ENCODE measurements at regions not wholly inside any gene's neighbourhood (a gene's known extent, or its start where the extent isn't known, plus 50 kb on each side); places are given as distances from the start of the nearest gene placed in this dataset.

DNA sequence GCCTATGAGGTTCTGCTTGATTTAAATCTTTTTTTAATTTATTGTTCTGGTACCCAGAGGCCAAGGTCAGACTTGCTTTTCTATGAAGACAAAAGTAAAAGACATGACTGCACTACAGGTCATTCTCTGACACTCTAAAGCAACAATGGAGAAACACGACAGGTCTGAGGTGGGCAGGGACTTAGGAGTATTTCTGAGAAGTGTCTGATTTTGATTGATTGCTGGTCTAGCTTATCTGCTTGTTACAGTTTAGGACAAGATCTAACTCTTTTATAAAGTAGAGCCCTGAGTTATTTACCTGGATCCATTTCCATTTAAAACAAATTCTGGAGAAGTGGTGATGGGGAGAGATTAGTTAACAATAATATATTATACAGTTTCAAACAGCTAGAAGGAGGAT is 115.2 kb upstream of the STT3B start:
- no peak overlapping the region for H3K4me3 ChIP-seq (ENCODE audit: control insufficient read depth, low read depth, low read length)
- no peak for DNase-seq (ENCODE audit: low read depth)
- TF ChIP-seq, protein P1, sequence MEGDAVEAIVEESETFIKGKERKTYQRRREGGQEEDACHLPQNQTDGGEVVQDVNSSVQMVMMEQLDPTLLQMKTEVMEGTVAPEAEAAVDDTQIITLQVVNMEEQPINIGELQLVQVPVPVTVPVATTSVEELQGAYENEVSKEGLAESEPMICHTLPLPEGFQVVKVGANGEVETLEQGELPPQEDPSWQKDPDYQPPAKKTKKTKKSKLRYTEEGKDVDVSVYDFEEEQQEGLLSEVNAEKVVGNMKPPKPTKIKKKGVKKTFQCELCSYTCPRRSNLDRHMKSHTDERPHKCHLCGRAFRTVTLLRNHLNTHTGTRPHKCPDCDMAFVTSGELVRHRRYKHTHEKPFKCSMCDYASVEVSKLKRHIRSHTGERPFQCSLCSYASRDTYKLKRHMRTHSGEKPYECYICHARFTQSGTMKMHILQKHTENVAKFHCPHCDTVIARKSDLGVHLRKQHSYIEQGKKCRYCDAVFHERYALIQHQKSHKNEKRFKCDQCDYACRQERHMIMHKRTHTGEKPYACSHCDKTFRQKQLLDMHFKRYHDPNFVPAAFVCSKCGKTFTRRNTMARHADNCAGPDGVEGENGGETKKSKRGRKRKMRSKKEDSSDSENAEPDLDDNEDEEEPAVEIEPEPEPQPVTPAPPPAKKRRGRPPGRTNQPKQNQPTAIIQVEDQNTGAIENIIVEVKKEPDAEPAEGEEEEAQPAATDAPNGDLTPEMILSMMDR (IDR thresholded peaks at IDR 0.05; ENCODE audit: control insufficient read depth, insufficient read depth, low read depth, low read length, missing control alignments), result no peak

DNA sequence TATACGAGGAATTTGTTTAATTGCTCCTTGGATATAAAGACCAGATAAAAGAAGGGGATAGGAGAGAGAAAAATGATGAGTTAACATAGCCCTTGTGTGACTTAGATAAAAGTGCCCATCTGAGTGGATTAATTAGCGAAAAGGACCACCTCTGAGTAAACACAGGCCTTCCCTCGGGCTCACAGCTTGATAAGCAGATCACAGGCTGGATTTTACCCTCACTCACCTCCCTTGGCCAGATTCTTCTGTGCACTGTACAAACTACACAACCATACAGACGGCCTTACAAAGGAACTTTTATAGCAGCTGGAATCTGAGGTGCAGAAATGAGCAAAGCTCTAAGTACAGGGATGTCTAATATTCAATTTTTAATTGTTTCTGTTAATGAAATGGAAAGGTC is 112.4 kb upstream of the STT3B start:
- TF ChIP-seq, protein P1 (IDR thresholded peaks at IDR 0.05; ENCODE audit: control insufficient read depth, insufficient read depth, low read depth, low read length, missing control alignments), result no peak
- DNase-seq (ENCODE audit: low read depth), result no peak
- H3K4me3 ChIP-seq (ENCODE audit: control insufficient read depth, low read depth, low read length), result no peak overlapping the region

DNA sequence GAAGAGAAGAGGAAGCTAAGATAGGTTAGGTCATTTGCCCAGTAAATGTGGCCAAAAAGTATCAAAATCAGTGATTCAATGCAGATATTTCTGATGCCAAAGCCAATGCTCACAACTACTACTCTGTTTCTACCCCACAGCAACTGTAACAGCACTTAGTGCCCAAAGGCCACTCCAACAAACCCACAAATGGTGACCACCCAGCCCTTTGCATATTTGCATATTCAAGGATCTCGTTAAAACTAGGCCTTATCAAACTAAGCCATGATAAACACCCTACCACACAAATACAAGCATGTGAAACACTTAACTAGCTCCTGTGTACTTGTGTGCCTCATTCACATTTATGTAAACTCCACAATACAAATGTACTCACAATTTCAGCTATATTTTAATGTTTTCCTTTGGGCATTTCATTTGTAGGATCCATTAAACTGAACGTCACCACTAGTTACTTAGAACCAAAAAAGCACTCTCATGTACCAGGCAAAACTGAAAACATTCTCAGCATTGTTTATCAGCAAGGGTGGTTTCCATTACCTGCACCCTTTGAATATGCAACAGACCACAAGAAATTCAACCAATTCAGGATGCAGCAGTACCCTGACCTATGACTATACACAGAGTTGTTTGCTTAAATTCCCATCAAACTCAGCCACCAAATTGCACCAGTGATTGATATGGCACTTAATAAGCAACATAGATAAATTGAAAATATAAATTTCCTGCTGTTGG is 111.2 kb upstream of the STT3B start:
- no peak overlapping the region for H3K4me3 ChIP-seq (ENCODE audit: control insufficient read depth, low read depth, low read length)
- DNase-seq (ENCODE audit: low read depth), result no peak
- TF ChIP-seq, protein P1 (IDR thresholded peaks at IDR 0.05; ENCODE audit: control insufficient read depth, insufficient read depth, low read depth, low read length, missing control alignments), result no peak

DNA sequence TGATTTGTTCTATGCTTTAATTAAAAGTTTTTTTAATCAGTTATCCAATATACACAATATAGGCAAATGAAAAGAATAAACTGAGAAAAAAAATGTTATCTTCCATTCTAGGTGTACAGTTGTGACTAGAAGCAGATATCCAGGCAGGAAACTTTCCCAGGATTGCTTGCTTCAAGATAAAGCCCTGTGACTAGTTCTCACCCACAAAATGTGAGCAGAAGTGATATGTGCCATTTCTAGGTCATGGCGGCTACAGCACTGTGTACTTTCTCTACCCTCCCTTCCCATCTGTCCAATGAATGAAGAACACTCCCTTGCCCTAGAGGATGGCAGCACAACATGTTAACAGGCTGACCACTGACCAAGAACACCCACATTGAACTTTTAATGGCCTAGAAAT is 110.5 kb upstream of the STT3B start:
- H3K4me3 ChIP-seq (ENCODE audit: control insufficient read depth, low read depth, low read length), result no peak overlapping the region
- no peak for DNase-seq (ENCODE audit: low read depth)
- TF ChIP-seq, protein P1 (IDR thresholded peaks at IDR 0.05; ENCODE audit: control insufficient read depth, insufficient read depth, low read depth, low read length, missing control alignments), result no peak

DNA sequence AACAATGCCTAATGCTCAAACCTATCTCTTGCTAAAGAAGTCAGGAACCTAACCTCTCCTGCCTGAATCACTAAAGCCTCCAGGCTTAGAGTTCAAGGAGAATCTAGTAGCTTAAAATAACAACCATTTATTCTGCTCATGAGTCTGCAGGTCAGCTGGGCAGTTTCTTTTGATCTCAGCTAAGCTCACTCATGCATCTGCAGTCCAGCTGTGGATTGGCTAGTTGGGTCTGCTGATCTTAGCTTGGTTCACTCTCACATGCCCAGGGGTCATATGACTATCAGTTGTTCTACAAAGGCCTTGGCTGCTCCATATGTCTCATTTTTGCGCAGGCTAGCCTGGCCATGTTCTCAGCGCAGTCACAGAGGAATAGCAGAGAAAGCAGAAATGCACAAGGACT is 109.2 kb upstream of the STT3B start:
- H3K4me3 ChIP-seq (ENCODE audit: control insufficient read depth, low read depth, low read length), result no peak overlapping the region
- TF ChIP-seq, protein P1 (IDR thresholded peaks at IDR 0.05; ENCODE audit: control insufficient read depth, insufficient read depth, low read depth, low read length, missing control alignments), result no peak
- no peak for DNase-seq (ENCODE audit: low read depth)

DNA sequence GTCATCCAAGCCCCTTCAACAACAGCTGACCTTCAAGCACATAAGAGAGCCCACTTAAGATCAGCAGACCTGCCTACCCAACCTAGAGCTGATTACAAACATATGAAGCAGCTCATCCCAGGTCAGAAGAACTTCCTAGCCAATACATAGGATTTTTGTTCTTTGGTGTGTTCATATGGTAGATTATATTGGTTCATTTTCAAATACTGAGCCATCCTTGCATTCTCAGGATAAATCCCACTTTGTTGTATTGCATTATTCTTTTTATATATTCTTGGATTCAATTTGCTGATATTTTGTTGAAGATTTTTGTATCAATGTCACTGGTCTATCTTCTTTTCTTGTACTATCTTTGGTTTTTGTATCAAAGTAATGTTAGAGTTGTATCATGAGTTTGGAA is 107.3 kb upstream of the STT3B start:
- no peak overlapping the region for H3K4me3 ChIP-seq (ENCODE audit: control insufficient read depth, low read depth, low read length)
- no peak for DNase-seq (ENCODE audit: low read depth)
- TF ChIP-seq, protein P1 (IDR thresholded peaks at IDR 0.05; ENCODE audit: control insufficient read depth, insufficient read depth, low read depth, low read length, missing control alignments), result no peak
